WTC11 (cell line): ENCODE measurements at regions not wholly inside any gene's neighbourhood (a gene's known extent, or its start where the extent isn't known, plus 50 kb on each side); places are given as distances from the start of the nearest gene placed in this dataset.

ENCODE experiments used
- KAT7 ChIP-seq: sonication (generic); formaldehyde crosslinking; IDR thresholded peaks from 2 replicates; pipeline ENCODE4 v1.8.1; 2023; ENCODE audit warnings: missing genetic modification reagents, mild to moderate bottlenecking, borderline replicate concordance
- SMAD3 ChIP-seq: sonication (generic); formaldehyde crosslinking; IDR thresholded peaks from 2 replicates; pipeline ENCODE4 v1.8.0; 2022; ENCODE audit warnings: missing genetic modification reagents, mild to moderate bottlenecking, borderline replicate concordance
- ZNF263 ChIP-seq: sonication (generic); formaldehyde crosslinking; IDR thresholded peaks from 2 replicates; pipeline ENCODE4 v1.8.1; 2022; ENCODE audit warnings: low read depth, mild to moderate bottlenecking, moderate library complexity, missing genetic modification reagents
- ZNF671 ChIP-seq: fragments of 250-450 bp; sonication (Bioruptor Pico); IDR thresholded peaks from 2 replicates; pipeline ENCODE4 v1.8.0; 2021; ENCODE audit warnings: mild to moderate bottlenecking
- TF ChIP-seq, protein P1 (sequence below): fragments of 200-600 bp; IDR thresholded peaks from 2 replicates; pipeline ENCODE4 v1.8.0; 2022; ENCODE audit warnings: antibody characterized with exemption

GRCh38 chr13:27329210-27329609, 58.6 kb downstream of the RASL11A start:
- TF ChIP-seq, protein P1, sequence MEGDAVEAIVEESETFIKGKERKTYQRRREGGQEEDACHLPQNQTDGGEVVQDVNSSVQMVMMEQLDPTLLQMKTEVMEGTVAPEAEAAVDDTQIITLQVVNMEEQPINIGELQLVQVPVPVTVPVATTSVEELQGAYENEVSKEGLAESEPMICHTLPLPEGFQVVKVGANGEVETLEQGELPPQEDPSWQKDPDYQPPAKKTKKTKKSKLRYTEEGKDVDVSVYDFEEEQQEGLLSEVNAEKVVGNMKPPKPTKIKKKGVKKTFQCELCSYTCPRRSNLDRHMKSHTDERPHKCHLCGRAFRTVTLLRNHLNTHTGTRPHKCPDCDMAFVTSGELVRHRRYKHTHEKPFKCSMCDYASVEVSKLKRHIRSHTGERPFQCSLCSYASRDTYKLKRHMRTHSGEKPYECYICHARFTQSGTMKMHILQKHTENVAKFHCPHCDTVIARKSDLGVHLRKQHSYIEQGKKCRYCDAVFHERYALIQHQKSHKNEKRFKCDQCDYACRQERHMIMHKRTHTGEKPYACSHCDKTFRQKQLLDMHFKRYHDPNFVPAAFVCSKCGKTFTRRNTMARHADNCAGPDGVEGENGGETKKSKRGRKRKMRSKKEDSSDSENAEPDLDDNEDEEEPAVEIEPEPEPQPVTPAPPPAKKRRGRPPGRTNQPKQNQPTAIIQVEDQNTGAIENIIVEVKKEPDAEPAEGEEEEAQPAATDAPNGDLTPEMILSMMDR = no peak
- no peak for TF ChIP-seq ZNF263 (CRISPR knock-in tag)
- TF ChIP-seq SMAD3 (CRISPR knock-in tag) = no peak
- TF ChIP-seq ZNF671 (CRISPR knock-in tag) = no peak
- TF ChIP-seq KAT7 = no peak
